ENCODE measurements at regions not wholly inside any gene's neighbourhood (a gene's known extent, or its start where the extent isn't known, plus 50 kb on each side); places are given as distances from the start of the nearest gene placed in this dataset.

- TF ChIP-seq CTCF (conservative IDR thresholded peaks at IDR 0.05; ENCODE audit: low read depth, low read length) (no peak), EZH2 (IDR thresholded peaks at IDR 0.05; ENCODE audit: borderline replicate concordance, low read depth, low read length, poor library complexity, severe bottlenecking) (no peak)
These were observed 191.4 kb upstream of the LRIG1 start for GRCh38 chr3:66692042-66692765.
